Psoas muscle (tissue), 7 donors: ENCODE measurements at regions not wholly inside any gene's neighbourhood (a gene's known extent, or its start where the extent isn't known, plus 50 kb on each side); places are given as distances from the start of the nearest gene placed in this dataset.

Experiments used
- ATAC-seq, 4 donors: fragments of 200-7000 bp; cut with Tn5 transposase; one replicate each; pipeline ENCODE4 v1.9.1; 2020; ENCODE audit warnings: moderate library complexity in 3 of 4, mild to moderate bottlenecking in 2 of 4
- DNase-seq, 2 donors: peaks; one replicate each; pipeline ENCODE4 v3.0.0-alpha.2; 2020
- H3K27ac ChIP-seq: fragments of 200-600 bp; one replicate; pipeline ENCODE4 v1.8.0; 2022
- H3K27me3 ChIP-seq, 3 donors: fragments of 200-600 bp in 1 of 3; one replicate each; pipeline versions ENCODE4 v1.6.1 to v1.8.0; 2013 to 2022; ENCODE audit warnings: low read length in 2 of 3, mild to moderate bottlenecking in 2 of 3, moderate library complexity in 1 of 3; ENCODE audit not compliant: insufficient read depth in 3 of 3
- H3K36me3 ChIP-seq, 2 donors: fragments of 200-600 bp in 1 of 2; one replicate each; pipeline versions ENCODE4 v1.6.1 to v1.8.0; 2013 to 2022; ENCODE audit warnings: low read depth in 1 of 2, mild to moderate bottlenecking in 1 of 2, moderate library complexity in 1 of 2; ENCODE audit not compliant: insufficient read depth in 1 of 2
- H3K4me1 ChIP-seq: fragments of 200-600 bp; one replicate; pipeline ENCODE4 v1.8.0; 2022
- H3K4me3 ChIP-seq: fragments of 200-600 bp; one replicate; pipeline ENCODE4 v1.8.0; 2022; ENCODE audit warnings: mild to moderate bottlenecking
- H3K9me3 ChIP-seq: fragments of 200-600 bp; one replicate; pipeline ENCODE4 v1.8.0; 2022
- WGBS, 3 donors: extraction: QIAGEN DNeasy Blood & Tissue Kit; methylation state at CpG; one replicate each; pipeline versions ENCODE4 v1.1.6 to v1.1.7; 2013; 5-methylcytosine and 5-hydroxymethylcytosine counted together
- intact Hi-C, 2 donors: fragments of 100-400 bp; cut with DNase I; formaldehyde crosslinking; loops; one replicate each; pipeline versions ENCODE4 v1.11.0 to v1.14.2; 2022
- TF ChIP-seq, protein P1 (sequence below): fragments of 200-600 bp; IDR thresholded peaks from one replicate; pipeline ENCODE4 v1.8.0; 2022; ENCODE audit warnings: antibody characterized with exemption
- donor health status: healthy with polysubstance abuse.
- donor health status: DM: no; HTN: no; CAD: no; lungs with moderate emphysema.
- donor health status: Bipolar disorder and iron deficiency.
- donor health status: healthy.
- donor health status: DM: yes; HTN: yes; CAD: no.
- donor health status: DM: no; HTN: no; CAD: no.
- donor health status: DM: yes; HTN: yes; CAD: no.

DNA sequence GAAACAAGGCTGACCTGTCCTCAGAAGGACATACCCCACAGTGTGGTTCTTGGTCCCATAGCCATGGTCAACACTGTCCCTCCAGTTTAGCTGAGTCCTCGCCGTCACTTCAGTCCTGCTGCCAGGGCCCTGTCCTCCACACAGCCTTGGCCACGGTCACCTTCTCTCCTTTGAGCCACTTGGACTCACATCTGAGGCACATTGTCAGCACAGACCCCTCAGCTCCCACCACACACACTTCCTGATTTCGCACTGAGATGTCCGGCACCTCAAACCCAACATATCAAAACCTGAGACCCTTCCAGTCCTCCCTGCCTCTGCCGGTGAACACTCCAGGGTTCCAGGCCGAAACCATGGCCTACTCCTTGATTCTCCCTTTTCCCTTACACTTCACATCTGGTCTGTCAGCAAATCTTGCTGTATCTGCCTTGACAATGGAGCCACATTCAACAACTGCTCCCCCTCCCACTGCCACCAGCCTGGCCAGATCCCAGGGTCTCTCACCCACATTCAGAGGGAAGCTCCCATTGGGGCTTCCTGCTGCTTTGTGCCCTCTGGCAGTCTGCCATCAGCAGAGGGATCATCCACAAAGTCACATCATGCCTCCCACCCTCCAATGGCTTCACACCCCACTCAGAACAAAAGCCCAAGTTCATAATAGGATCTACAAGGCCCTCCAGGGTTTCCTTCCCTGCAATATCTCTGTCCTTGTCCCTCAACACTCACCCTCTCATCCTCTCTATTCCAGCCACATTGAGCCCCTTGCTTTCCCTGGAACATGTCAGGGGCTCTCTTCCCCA lies 219.6 kb upstream of the SHH start:
- no peaks in the 10 kb centered on the region for H3K4me1 ChIP-seq
- H3K9me3 ChIP-seq: no peaks in the 10 kb centered on the region
- no peak overlapping the region for H3K27ac ChIP-seq
- intact Hi-C loops: no loop called here
- ATAC-seq (no peak), DNase-seq (no peak)
- TF ChIP-seq, protein P1, sequence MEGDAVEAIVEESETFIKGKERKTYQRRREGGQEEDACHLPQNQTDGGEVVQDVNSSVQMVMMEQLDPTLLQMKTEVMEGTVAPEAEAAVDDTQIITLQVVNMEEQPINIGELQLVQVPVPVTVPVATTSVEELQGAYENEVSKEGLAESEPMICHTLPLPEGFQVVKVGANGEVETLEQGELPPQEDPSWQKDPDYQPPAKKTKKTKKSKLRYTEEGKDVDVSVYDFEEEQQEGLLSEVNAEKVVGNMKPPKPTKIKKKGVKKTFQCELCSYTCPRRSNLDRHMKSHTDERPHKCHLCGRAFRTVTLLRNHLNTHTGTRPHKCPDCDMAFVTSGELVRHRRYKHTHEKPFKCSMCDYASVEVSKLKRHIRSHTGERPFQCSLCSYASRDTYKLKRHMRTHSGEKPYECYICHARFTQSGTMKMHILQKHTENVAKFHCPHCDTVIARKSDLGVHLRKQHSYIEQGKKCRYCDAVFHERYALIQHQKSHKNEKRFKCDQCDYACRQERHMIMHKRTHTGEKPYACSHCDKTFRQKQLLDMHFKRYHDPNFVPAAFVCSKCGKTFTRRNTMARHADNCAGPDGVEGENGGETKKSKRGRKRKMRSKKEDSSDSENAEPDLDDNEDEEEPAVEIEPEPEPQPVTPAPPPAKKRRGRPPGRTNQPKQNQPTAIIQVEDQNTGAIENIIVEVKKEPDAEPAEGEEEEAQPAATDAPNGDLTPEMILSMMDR: no peak
- peaks cover 0 to under 1% (median 0%) of the 10 kb centered on the region in 3 donors for H3K27me3 ChIP-seq
- WGBS, 3 donors: 83 to 90% (median 86%) methylated on average over 7 of the region's 7 CpGs
- H3K4me3 ChIP-seq: no peak overlapping the region
- no peaks in the 10 kb centered on the region for H3K36me3 ChIP-seq

DNA sequence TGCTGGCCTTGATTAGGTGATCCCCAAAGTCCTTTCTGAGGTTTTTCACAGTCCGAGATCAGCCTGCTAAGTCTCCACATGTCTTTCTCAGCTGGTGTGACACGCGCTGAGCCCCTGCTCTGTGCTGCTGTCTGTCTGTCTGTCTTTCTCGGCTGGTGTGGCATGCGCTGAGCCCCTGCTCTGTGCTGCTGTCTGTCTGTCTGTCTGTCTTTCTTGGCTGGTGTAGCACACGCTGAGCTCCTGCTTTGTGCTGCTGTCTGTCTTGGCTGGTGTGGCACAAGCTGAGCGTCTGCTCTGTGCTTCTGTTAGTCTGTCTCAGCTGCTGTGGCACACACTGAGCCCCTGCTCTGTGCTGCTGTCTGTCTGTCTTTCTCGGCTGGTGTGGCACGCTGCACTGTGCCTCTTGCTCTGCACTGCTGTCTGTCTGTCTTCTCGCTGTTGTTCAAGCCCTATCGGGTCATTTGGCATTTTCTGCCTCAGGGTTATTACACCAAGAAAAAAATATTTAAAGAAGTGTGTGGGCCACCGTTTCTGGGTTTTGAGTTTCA lies 217.3 kb upstream of the SHH start:
- no peaks in the 10 kb centered on the region for H3K36me3 ChIP-seq
- intact Hi-C loops: no loop called here
- H3K9me3 ChIP-seq: no peaks in the 10 kb centered on the region
- WGBS, 3 donors: 62 to 68% (median 63%) methylated on average over 12 of the region's 12 CpGs
- H3K4me1 ChIP-seq: no peaks in the 10 kb centered on the region
- H3K4me3 ChIP-seq: no peak overlapping the region
- TF ChIP-seq, protein P1: no peak
- DNase-seq (no peak), ATAC-seq (no peak)
- H3K27me3 ChIP-seq: no peaks in the 10 kb centered on the region
- H3K27ac ChIP-seq: no peak overlapping the region

- H3K4me1 ChIP-seq: no peaks in the 10 kb centered on the region
- DNase-seq (no peak), ATAC-seq (no peak)
- 69 to 75% (median 69%) methylated on average over 11 of the region's 11 CpGs for WGBS, 3 donors
- no peaks in the 10 kb centered on the region for H3K27me3 ChIP-seq
- no peaks in the 10 kb centered on the region for H3K36me3 ChIP-seq
- no peaks in the 10 kb centered on the region for H3K9me3 ChIP-seq
- no peak overlapping the region for H3K27ac ChIP-seq
- intact Hi-C loops: no loop called here
- H3K4me3 ChIP-seq: no peak overlapping the region
- TF ChIP-seq, protein P1: no peak
Measured at GRCh38 chr7:156028521-156028920, 216.3 kb upstream of the SHH start.

DNA sequence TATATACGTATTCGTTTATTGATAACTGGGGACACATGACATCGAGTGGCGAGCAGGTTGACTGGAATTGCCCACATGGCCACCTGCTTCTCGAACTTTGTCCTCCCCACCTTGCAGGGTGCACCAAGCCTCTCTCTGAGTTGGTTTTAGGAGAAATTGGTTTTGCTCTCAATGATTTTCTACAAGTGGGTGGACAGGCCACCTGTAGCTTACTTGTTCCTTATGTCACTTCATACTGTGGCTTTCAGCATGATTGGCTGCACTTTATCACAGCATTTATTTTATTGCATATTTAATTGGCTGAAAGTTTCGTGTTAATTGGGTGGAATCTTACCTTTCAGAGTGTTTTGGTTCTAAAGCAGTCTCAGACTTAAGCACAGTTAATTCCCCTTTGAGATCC lies 215.6 kb upstream of the SHH start:
- Histone ChIP-seq H3K9me3 (no peaks in the 10 kb centered on the region), H3K4me3 (no peak overlapping the region), H3K27ac (no peak overlapping the region), H3K36me3 (no peaks in the 10 kb centered on the region), H3K4me1 (no peaks in the 10 kb centered on the region), H3K27me3 (no peaks in the 10 kb centered on the region)
- WGBS, 3 donors: 72 to 76% (median 74%) methylated on average over 6 of the region's 6 CpGs
- intact Hi-C loops: no loop called here
- no peak for DNase-seq
- TF ChIP-seq, protein P1: no peak
- ATAC-seq: no peak
